ENCODE measurements at regions not wholly inside any gene's neighbourhood (a gene's known extent, or its start where the extent isn't known, plus 50 kb on each side); places are given as distances from the start of the nearest gene placed in this dataset.

GRCh38 chr20:24754691-24755090, 194.4 kb upstream of the CST7 start:
- TF ChIP-seq POLR2AphosphoS5 (IDR thresholded peaks at IDR 0.05; ENCODE audit: low read depth, low read length) = no peak
- TF ChIP-seq CTCF (IDR thresholded peaks at IDR 0.05) = no peak
